Aorta (tissue), 5 donors: ENCODE measurements at regions not wholly inside any gene's neighbourhood (a gene's known extent, or its start where the extent isn't known, plus 50 kb on each side); places are given as distances from the start of the nearest gene placed in this dataset.

Experiments used
- ATAC-seq: fragments of 200-7000 bp; cut with Tn5 transposase; one replicate; pipeline ENCODE4 v1.9.1; 2022; ENCODE audit warnings: moderate library complexity; ENCODE audit not compliant: low FRiP score
- DNase-seq, 2 donors: peaks; one replicate each; pipeline ENCODE4 v3.0.0-alpha.2; 2020
- H3K27ac ChIP-seq, 2 donors: one replicate each; pipeline ENCODE4 v1.5.1; 2013; ENCODE audit warnings: low read length in 2 of 2, mild to moderate bottlenecking in 2 of 2, moderate library complexity in 2 of 2, control low read depth in 1 of 2, inconsistent platforms in 1 of 2, low read depth in 1 of 2
- H3K27me3 ChIP-seq, 2 donors: one replicate each; pipeline ENCODE4 v1.6.1; 2013; ENCODE audit warnings: control low read depth in 1 of 2, low read length in 1 of 2, mild to moderate bottlenecking in 1 of 2, moderate library complexity in 1 of 2; ENCODE audit not compliant: insufficient read depth in 2 of 2, control insufficient read depth in 1 of 2
- H3K36me3 ChIP-seq, 2 donors: one replicate each; pipeline ENCODE4 v1.6.1; 2013; ENCODE audit warnings: control low read depth in 1 of 2, low read length in 1 of 2, mild to moderate bottlenecking in 1 of 2; ENCODE audit not compliant: insufficient read depth in 2 of 2, control insufficient read depth in 1 of 2
- H3K4me1 ChIP-seq, 2 donors: one replicate each; pipeline ENCODE4 v1.6.1; 2013; ENCODE audit warnings: low read length in 2 of 2, control low read depth in 1 of 2, mild to moderate bottlenecking in 1 of 2, moderate library complexity in 1 of 2; ENCODE audit not compliant: insufficient read depth in 2 of 2, control insufficient read depth in 1 of 2
- H3K4me3 ChIP-seq, 2 donors: one replicate each; pipeline ENCODE4 v1.5.1; 2013; ENCODE audit warnings: low read length in 2 of 2, control low read depth in 1 of 2, mild to moderate bottlenecking in 1 of 2
- H3K9me3 ChIP-seq: one replicate; pipeline ENCODE4 v1.6.1; 2013; ENCODE audit warnings: mild to moderate bottlenecking, low read length; ENCODE audit not compliant: control insufficient read depth
- WGBS, 2 donors: extraction: QIAGEN DNeasy Blood & Tissue Kit; methylation state at CpG; one replicate each; pipeline ENCODE4 v1.1.7; 2013; 5-methylcytosine and 5-hydroxymethylcytosine counted together
- intact Hi-C, 2 donors: fragments of 100-400 bp; cut with DNase I; formaldehyde crosslinking; loops; one replicate each; pipeline versions ENCODE4 v1.14.2 to v1.15.0; 2022
- donor health status: healthy with polysubstance abuse.
- donor health status: Bipolar disorder and iron deficiency.
- donor health status: DM: no; HTN: no; CAD: no.
- donor health status: DM: no; HTN: no; CAD: no.
- donor health status: DM: yes; HTN: yes; CAD: no.

DNA sequence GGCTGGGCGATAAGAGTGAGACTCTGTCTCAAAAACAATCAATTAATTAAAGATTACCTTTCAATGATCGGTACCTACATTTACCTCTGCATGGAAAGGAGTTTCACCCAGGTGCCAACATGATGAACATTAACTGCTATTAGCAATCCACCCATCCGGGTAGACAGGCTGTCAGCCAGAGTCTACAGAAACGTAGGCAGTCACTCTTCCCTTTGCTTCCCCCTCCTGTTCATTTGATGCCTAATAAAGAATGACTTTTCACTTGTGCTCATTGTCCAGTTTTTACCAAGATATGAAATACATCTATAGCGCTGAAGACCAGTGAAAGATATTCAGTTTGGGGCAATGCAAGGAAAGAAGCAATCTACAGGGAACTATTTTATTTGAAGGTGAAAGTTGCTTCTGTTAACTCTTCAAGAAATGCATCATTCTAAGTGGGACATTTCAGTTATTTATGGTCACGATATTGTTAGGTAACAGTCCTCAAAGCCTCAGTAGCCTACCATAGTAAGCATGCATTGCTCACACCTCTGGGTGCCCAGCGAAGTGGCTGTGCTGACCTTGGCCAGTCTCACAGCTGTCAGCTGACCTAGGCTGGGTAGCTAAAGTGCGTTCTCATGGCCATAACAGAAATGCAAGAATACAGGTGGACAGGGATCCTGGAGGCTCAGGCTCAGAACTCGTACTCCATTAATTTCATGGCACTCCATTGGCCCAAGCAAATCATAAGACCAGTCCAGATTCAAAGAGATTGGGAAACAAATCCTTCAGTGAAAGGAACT, 87.2 kb upstream of the DMRT1 start:
- H3K36me3 ChIP-seq, result no peaks in the 10 kb centered on the region
- no peak overlapping the region for H3K4me3 ChIP-seq
- no peaks in the 10 kb centered on the region for H3K27me3 ChIP-seq
- peaks cover 3 to 5% of the 10 kb centered on the region in 2 donors for H3K4me1 ChIP-seq
- no peaks in the 10 kb centered on the region for H3K9me3 ChIP-seq
- intact Hi-C loops, result loop anchor here in 1 of 2 donors (5.0 kb wide), 1 partner anchor 42 kb away; no protein-coding TSS in a partner anchor
- H3K27ac ChIP-seq, result no peak overlapping the region
- no peak for ATAC-seq
- DNase-seq, result no peak
- 76 to 77% methylated on average over 9 of the region's 9 CpGs for WGBS, 2 donors

DNA sequence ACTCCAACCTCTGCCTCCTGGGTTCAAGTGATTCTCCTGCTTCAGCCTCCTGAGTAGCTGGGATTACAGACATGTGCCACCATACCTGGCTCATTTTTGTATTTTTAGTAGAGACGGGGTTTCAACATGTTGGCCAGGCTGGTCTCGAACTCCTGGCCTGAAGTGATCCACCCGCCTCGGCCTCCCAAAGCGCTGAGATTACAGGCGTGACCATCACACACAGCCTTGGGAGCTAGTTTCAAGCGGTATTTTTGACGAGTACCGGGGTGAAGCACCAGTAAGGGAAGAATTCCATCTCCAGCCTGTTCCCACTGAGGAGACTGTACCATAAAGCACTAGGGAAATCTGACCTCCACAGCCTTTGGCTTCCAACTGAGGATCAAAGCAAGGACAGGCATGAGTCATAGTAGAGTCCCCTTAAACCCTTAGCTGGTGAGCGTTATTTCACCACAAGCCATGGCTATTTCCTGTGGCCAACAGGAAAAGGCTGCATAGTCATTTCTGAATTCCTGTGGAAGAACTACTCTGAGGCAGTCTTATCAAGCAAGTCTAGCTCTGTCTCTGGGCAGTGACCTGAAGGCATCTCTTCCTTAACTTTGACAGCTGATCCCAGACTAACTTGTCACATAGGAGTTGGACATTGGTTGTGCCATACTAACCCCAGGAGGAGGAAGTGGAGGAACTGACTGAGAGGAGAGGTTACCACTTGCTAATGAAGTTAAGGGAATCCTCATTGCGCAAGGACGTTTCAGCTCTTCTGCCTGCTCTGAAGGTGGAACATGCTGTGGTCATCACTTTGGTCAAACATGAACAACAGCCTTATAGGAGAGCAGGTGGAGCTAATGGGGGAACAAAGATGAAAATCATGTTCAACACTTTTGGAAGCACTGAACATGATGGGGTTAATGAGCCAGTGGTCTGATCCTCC, 85.8 kb upstream of the DMRT1 start:
- intact Hi-C loops, result no loop called here
- H3K4me3 ChIP-seq, result no peak overlapping the region
- no peaks in the 10 kb centered on the region for H3K4me1 ChIP-seq
- H3K36me3 ChIP-seq, result no peaks in the 10 kb centered on the region
- peak overlapping the region in 1 of 2 donors; percentile 52 for H3K27ac ChIP-seq
- ATAC-seq, result no peak
- DNase-seq, result no peak
- H3K27me3 ChIP-seq, result no peaks in the 10 kb centered on the region
- 78 to 86% methylated on average over 12 of the region's 12 CpGs for WGBS, 2 donors
- no peaks in the 10 kb centered on the region for H3K9me3 ChIP-seq

GRCh38 chr9:757246-757881, 84.1 kb upstream of the DMRT1 start:
- intact Hi-C loops, result no loop called here
- Histone ChIP-seq H3K4me1 (peaks cover 0 to 2% of the 10 kb centered on the region in 2 donors), H3K9me3 (no peaks in the 10 kb centered on the region), H3K27ac (no peak overlapping the region), H3K36me3 (no peaks in the 10 kb centered on the region), H3K27me3 (no peaks in the 10 kb centered on the region), H3K4me3 (no peak overlapping the region)
- 73% methylated on average over 13 of the region's 13 CpGs for WGBS, 2 donors
- ATAC-seq (peak; percentile 68), DNase-seq (no peak)

GRCh38 chr9:758146-758545, 83.4 kb upstream of the DMRT1 start:
- WGBS, 2 donors, result 88 to 89% methylated on average over 5 of the region's 5 CpGs
- ATAC-seq (no peak), DNase-seq (no peak)
- H3K27ac ChIP-seq, result no peak overlapping the region
- H3K4me1 ChIP-seq, result peaks cover 0 to 2% of the 10 kb centered on the region in 2 donors
- no peak overlapping the region for H3K4me3 ChIP-seq
- H3K27me3 ChIP-seq, result no peaks in the 10 kb centered on the region
- no peaks in the 10 kb centered on the region for H3K9me3 ChIP-seq
- no peaks in the 10 kb centered on the region for H3K36me3 ChIP-seq
- intact Hi-C loops, result no loop called here

GRCh38 chr9:759541-759940, 82.0 kb upstream of the DMRT1 start:
- 62 to 63% methylated on average over 8 of the region's 8 CpGs for WGBS, 2 donors
- Histone ChIP-seq H3K27me3 (no peaks in the 10 kb centered on the region), H3K27ac (no peak overlapping the region), H3K9me3 (no peaks in the 10 kb centered on the region), H3K36me3 (no peaks in the 10 kb centered on the region), H3K4me1 (peaks cover 0 to 2% of the 10 kb centered on the region in 2 donors), H3K4me3 (no peak overlapping the region)
- ATAC-seq, result no peak
- intact Hi-C loops, result no loop called here
- DNase-seq, result no peak

- H3K27me3 ChIP-seq, result no peaks in the 10 kb centered on the region
- WGBS, 2 donors, result 80 to 83% methylated on average over 10 of the region's 10 CpGs
- intact Hi-C loops, result loop anchor here (2.0 to 10.0 kb wide), 5 partner anchors 42 to 375 kb away; no protein-coding TSS in a partner anchor
- H3K4me1 ChIP-seq, result peaks cover 0 to 2% of the 10 kb centered on the region in 2 donors
- H3K9me3 ChIP-seq, result no peaks in the 10 kb centered on the region
- no peak for DNase-seq
- no peak overlapping the region for H3K27ac ChIP-seq
- ATAC-seq, result no peak
- H3K4me3 ChIP-seq, result no peak overlapping the region
- no peaks in the 10 kb centered on the region for H3K36me3 ChIP-seq
Measured at GRCh38 chr9:759983-760736, 81.3 kb upstream of the DMRT1 start.

GRCh38 chr9:761176-761792, 80.2 kb upstream of the DMRT1 start:
- DNase-seq (no peak), ATAC-seq (no peak)
- WGBS, 2 donors, result 26 to 27% methylated on average over 7 of the region's 7 CpGs
- Histone ChIP-seq H3K4me3 (no peak overlapping the region), H3K4me1 (peaks cover 0 to 2% of the 10 kb centered on the region in 2 donors), H3K27me3 (no peaks in the 10 kb centered on the region), H3K36me3 (no peaks in the 10 kb centered on the region), H3K9me3 (no peaks in the 10 kb centered on the region), H3K27ac (peak overlapping the region; percentile 47 to 58)
- intact Hi-C loops, result loop anchor here (2.0 to 10.0 kb wide), 5 partner anchors 41 to 376 kb away; no protein-coding TSS in a partner anchor
